HCT116 (cell line): ENCODE measurements at regions not wholly inside any gene's neighbourhood (a gene's known extent, or its start where the extent isn't known, plus 50 kb on each side); places are given as distances from the start of the nearest gene placed in this dataset.

ENCODE experiments used
- ATAC-seq: fragments of 200-7000 bp; cut with Tn5 transposase; 2 replicates; pipeline ENCODE4 v1.9.1; 2020; ENCODE audit warnings: mild to moderate bottlenecking, moderate library complexity
- BruUV-seq: library from RNA; stranded (reverse); fragments of 400-500 nt; replicated peaks from 2 replicates; lab custom pipeline; 2021; lab: Mats Ljungman, UMichigan
- CTCF ChIA-PET: fragments of 300-600 bp; sonication (Branson Sonifier 250); formaldehyde crosslinking; loops from one replicate; lab custom pipeline; 2021; ENCODE audit warnings: antibody characterized with exemption; lab: Charles Lee
- POLR2A ChIA-PET: fragments of 300-600, 350-600 bp; sonication (Branson Sonifier 250); formaldehyde crosslinking; loops from one replicate; lab custom pipeline; 2021; ENCODE audit warnings: antibody characterized with exemption; lab: Charles Lee
- RAD21 ChIA-PET, 2 experiments: fragments of 300-600 bp; sonication (Branson Sonifier 250); formaldehyde crosslinking; loops; one replicate each; lab custom pipeline; 2023; ENCODE audit warnings: low total read pairs in 2 of 2; ENCODE audit not compliant: uncharacterized antibody in 2 of 2, unreplicated experiment in 2 of 2, low non-redundant PET in 1 of 2; lab: Charles Lee
- DNase-seq: peaks from one replicate; pipeline ENCODE4 v3.0.0-alpha.2; 2010; ENCODE audit warnings: low read depth, low spot score
- H2AFZ ChIP-seq: fragments of 200-600 bp; shearing (Covaris generic), sonication (generic); 2 replicates; pipeline ENCODE4 v1.6.1; 2017; ENCODE audit warnings: low read depth, mixed run types, mixed read lengths, antibody characterized with exemption, low read length; ENCODE audit not compliant: poor library complexity, severe bottlenecking
- H3K27ac ChIP-seq: 2 replicates; pipeline ENCODE4 v1.5.1; 2012; ENCODE audit warnings: low read depth, low read length
- H3K27me3 ChIP-seq: fragments of 200-600 bp; sonication (generic); 2 replicates; pipeline ENCODE4 v1.6.1; 2016; ENCODE audit warnings: mixed run types, low read length, mixed read lengths; ENCODE audit not compliant: insufficient read depth
- H3K36me3 ChIP-seq, 2 experiments: fragments of 200-500 bp in 1 of 2; fragments of 200-600 bp in 1 of 2; sonication (Bioruptor generic) in 1 of 2; sonication (generic) in 1 of 2; 2 replicates each; pipeline versions ENCODE4 v1.5.1 to v1.6.1; 2014 to 2016; ENCODE audit warnings: low read length in 2 of 2, inconsistent platforms in 1 of 2, mixed read lengths in 1 of 2, mixed run types in 1 of 2; ENCODE audit not compliant: insufficient read depth in 2 of 2, control insufficient read depth in 1 of 2
- H3K4me1 ChIP-seq, 2 experiments: fragments of 200-600 bp in 1 of 2; sonication (generic) in 1 of 2; 2 replicates each; pipeline versions ENCODE4 v1.5.1 to v1.6.1; 2012 to 2017; ENCODE audit warnings: low read length in 2 of 2, inconsistent platforms in 1 of 2, mild to moderate bottlenecking in 1 of 2, mixed read lengths in 1 of 2, mixed run types in 1 of 2, moderate library complexity in 1 of 2; ENCODE audit not compliant: insufficient read depth in 2 of 2, control insufficient read depth in 1 of 2
- H3K4me2 ChIP-seq: fragments of 200-600 bp; sonication (generic); 2 replicates; pipeline ENCODE4 v1.6.1; 2017; ENCODE audit warnings: mixed run types, low read length, mixed read lengths
- H3K4me3 ChIP-seq, 2 experiments: fragments of 200-600 bp in 1 of 2; sonication (generic) in 1 of 2; replicated peaks in 1 of 2; 2 replicates each; pipeline ENCODE4 v1.5.1; 2011 to 2016; ENCODE audit warnings: low read length in 2 of 2, control low read depth in 1 of 2, low read depth in 1 of 2, mild to moderate bottlenecking in 1 of 2, mixed read lengths in 1 of 2, mixed run types in 1 of 2
- H3K79me2 ChIP-seq: fragments of 200-600 bp; sonication (generic); 2 replicates; pipeline ENCODE4 v1.6.1; 2017; ENCODE audit warnings: mild to moderate bottlenecking, mixed run types, low read length, moderate library complexity, mixed read lengths; ENCODE audit not compliant: insufficient read depth
- H3K9ac ChIP-seq: fragments of 200-600 bp; sonication (generic); 2 replicates; pipeline ENCODE4 v1.6.1; 2016; ENCODE audit warnings: low read length, mixed read lengths
- H3K9me2 ChIP-seq: fragments of 200-600 bp; sonication (generic), shearing (Covaris generic); 2 replicates; pipeline ENCODE4 v1.6.1; 2017; ENCODE audit warnings: mixed run types, mild to moderate bottlenecking, moderate library complexity; ENCODE audit not compliant: insufficient read depth
- H3K9me3 ChIP-seq, 2 experiments: fragments of 200-500 bp in 1 of 2; fragments of 200-600 bp in 1 of 2; sonication (Bioruptor generic) in 1 of 2; sonication (generic) in 1 of 2; 2 replicates each; pipeline ENCODE4 v1.6.1; 2014 to 2017; ENCODE audit warnings: low read length in 2 of 2, mixed read lengths in 2 of 2, inconsistent platforms in 1 of 2, low read depth in 1 of 2, mild to moderate bottlenecking in 1 of 2, mixed run types in 1 of 2, moderate library complexity in 1 of 2; ENCODE audit not compliant: control insufficient read depth in 1 of 2, insufficient read depth in 1 of 2
- H4K20me1 ChIP-seq: fragments of 200-600 bp; sonication (generic), shearing (Covaris generic); 2 replicates; pipeline ENCODE4 v1.6.1; 2017; ENCODE audit warnings: mixed run types, mild to moderate bottlenecking, moderate library complexity; ENCODE audit not compliant: insufficient read depth
- CBX3 ChIP-seq: IDR thresholded peaks from 2 replicates; pipeline ENCODE4 v1.6.1; 2012; ENCODE audit warnings: low read depth
- CEBPB ChIP-seq: IDR thresholded peaks from 2 replicates; pipeline ENCODE4 v1.6.1; 2012; ENCODE audit warnings: low read depth
- ELF1 ChIP-seq: IDR thresholded peaks from 2 replicates; pipeline ENCODE4 v1.6.1; 2012; ENCODE audit warnings: low read depth, borderline replicate concordance
- EZH2 ChIP-seq: fragments of 200-600 bp; sonication (generic); IDR thresholded peaks from 2 replicates; pipeline ENCODE4 v1.6.1; 2017; ENCODE audit warnings: antibody characterized with exemption, mixed run types
- JUND ChIP-seq: IDR thresholded peaks from 2 replicates; pipeline ENCODE4 v1.6.1; 2012
- SIN3A ChIP-seq: IDR thresholded peaks from 2 replicates; pipeline ENCODE4 v1.6.1; 2012; ENCODE audit warnings: low read depth
- TCF7L2 ChIP-seq: IDR thresholded peaks from 2 replicates; pipeline ENCODE4 v1.7.0; 2011; ENCODE audit warnings: borderline replicate concordance, inconsistent platforms; ENCODE audit not compliant: insufficient read depth, insufficient read length; ENCODE audit errors: extremely low read depth
- ZFX ChIP-seq: fragments of 450-650 bp; IDR thresholded peaks from 2 replicates; pipeline ENCODE4 v1.6.1; 2017
- intact Hi-C: fragments of 100-400 bp; cut with micrococcal nuclease; formaldehyde crosslinking; loops from 2 replicates; pipeline ENCODE4 v1.10.0; 2022
- TF ChIP-seq, protein P1 (sequence below), 3 experiments: fragments of 200-600 bp in 1 of 3; sonication (generic) in 1 of 3; IDR thresholded peaks in 2 of 3; conservative IDR thresholded peaks in 1 of 3; 2 replicates each; pipeline ENCODE4 v1.5.1; 2012 to 2017; ENCODE audit warnings: low read depth in 2 of 3, low read length in 2 of 3, antibody characterized with exemption in 1 of 3, borderline replicate concordance in 1 of 3, control low read depth in 1 of 3, mild to moderate bottlenecking in 1 of 3, mixed read lengths in 1 of 3, mixed run types in 1 of 3, moderate library complexity in 1 of 3; ENCODE audit not compliant: insufficient read depth in 1 of 3
- TF ChIP-seq, protein P2 (sequence below): IDR thresholded peaks from 2 replicates; pipeline ENCODE4 v1.6.1; 2012; ENCODE audit warnings: low read depth

DNA sequence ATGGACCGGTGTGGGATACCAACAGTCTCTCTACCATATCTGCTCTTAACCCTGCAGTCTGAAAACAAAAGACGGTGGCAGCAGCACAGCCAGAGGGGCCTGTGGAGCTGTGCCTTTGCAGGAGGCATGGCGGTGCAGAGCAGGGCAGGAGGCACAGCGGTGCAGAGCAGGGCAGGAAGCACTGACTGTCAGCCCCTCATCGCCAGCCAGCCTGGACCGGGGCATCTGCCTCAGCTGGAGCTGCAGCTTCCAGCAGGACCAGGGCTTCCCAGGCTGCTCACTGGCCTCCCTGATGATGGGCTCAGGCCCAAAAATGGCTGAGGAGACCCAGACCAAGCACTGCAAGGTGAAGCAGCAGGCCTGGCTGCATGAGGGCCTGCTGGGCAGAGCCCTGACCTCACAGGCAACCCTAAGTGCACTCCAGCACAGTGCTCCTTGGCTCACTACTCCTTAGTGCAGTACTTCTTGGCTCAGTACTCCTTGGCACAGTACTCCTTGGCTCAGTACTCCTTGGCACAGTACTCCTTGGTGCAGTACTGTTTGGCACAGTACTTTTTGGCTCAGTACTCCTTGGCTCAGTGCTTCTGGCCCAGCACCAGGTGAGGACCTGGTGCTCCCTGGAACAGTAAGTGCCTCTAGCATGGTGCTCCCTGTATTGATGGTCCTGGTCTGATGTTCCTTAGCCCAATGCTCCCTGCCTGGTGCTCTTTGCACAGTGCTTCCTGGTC, 78.0 kb downstream of the DHCR7 start:
- no peak for TF ChIP-seq EZH2
- TF ChIP-seq CBX3 = no peak
- TF ChIP-seq ZFX = no peak
- no peak for TF ChIP-seq ELF1
- TF ChIP-seq, protein P1, sequence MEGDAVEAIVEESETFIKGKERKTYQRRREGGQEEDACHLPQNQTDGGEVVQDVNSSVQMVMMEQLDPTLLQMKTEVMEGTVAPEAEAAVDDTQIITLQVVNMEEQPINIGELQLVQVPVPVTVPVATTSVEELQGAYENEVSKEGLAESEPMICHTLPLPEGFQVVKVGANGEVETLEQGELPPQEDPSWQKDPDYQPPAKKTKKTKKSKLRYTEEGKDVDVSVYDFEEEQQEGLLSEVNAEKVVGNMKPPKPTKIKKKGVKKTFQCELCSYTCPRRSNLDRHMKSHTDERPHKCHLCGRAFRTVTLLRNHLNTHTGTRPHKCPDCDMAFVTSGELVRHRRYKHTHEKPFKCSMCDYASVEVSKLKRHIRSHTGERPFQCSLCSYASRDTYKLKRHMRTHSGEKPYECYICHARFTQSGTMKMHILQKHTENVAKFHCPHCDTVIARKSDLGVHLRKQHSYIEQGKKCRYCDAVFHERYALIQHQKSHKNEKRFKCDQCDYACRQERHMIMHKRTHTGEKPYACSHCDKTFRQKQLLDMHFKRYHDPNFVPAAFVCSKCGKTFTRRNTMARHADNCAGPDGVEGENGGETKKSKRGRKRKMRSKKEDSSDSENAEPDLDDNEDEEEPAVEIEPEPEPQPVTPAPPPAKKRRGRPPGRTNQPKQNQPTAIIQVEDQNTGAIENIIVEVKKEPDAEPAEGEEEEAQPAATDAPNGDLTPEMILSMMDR (IDR thresholded peaks at IDR 0.05 in 2 of 3, conservative IDR thresholded peaks at IDR 0.05 in 1 of 3; ENCODE audit: borderline replicate concordance in 1 of 3, insufficient read depth in 1 of 3, low read depth in 2 of 3, low read length in 2 of 3) = no peak
- TF ChIP-seq CEBPB = no peak
- no peak overlapping the region for H3K4me3 ChIP-seq
- H3K79me2 ChIP-seq = no peaks in the 10 kb centered on the region
- H3K27ac ChIP-seq = no peak overlapping the region
- RAD21 ChIA-PET = no interaction called here
- no peaks in the 10 kb centered on the region for H3K9me2 ChIP-seq
- BruUV-seq = no TSS peak
- H4K20me1 ChIP-seq = no peaks in the 10 kb centered on the region
- no peaks in the 10 kb centered on the region for H3K4me1 ChIP-seq
- POLR2A ChIA-PET = no interaction called here
- CTCF ChIA-PET = no interaction called here
- no peaks in the 10 kb centered on the region for H3K9me3 ChIP-seq
- 0 out of 2 replicates have a peak, but pooled peaks cover 3% of the 10 kb centered on the region for H3K27me3 ChIP-seq
- no peaks in the 10 kb centered on the region for H3K36me3 ChIP-seq
- intact Hi-C loops = no loop called here
- no peak overlapping the region for H2AFZ ChIP-seq
- ATAC-seq (no peak), DNase-seq (no peak)
- H3K9ac ChIP-seq = no peak overlapping the region
- H3K4me2 ChIP-seq = no peak overlapping the region

DNA sequence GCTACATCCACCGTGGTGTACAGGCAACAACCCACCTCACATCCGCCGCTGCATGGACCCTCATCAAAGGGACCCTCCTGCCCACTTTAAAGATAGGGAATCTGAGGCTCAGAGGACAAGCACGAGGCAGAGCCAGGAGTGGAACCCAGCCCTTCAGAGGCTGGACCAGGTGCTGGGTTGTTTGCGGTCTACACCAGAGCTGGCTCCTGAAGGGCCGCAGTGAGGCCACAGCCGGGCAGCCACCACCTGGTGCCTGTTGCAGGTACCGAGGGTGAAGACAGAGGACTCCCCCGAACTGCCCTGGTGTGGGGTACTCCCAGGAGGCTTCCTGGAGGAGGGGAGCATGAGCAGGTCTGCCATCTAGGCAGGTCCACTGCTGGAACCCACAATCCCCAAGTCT, 78.8 kb downstream of the DHCR7 start:
- H3K79me2 ChIP-seq = no peaks in the 10 kb centered on the region
- DNase-seq (no peak), ATAC-seq (no peak)
- ChIA-PET POLR2A (no interaction called here), CTCF (no interaction called here), RAD21 (no interaction called here)
- no peaks in the 10 kb centered on the region for H3K9me2 ChIP-seq
- no peaks in the 10 kb centered on the region for H3K27me3 ChIP-seq
- no peak overlapping the region for H3K27ac ChIP-seq
- H3K4me1 ChIP-seq = no peaks in the 10 kb centered on the region
- H3K4me3 ChIP-seq = no peak overlapping the region
- H3K4me2 ChIP-seq = no peak overlapping the region
- H3K9me3 ChIP-seq = no peaks in the 10 kb centered on the region
- intact Hi-C loops = no loop called here
- H2AFZ ChIP-seq = no peak overlapping the region
- H3K9ac ChIP-seq = no peak overlapping the region
- H3K36me3 ChIP-seq = no peaks in the 10 kb centered on the region
- no TSS peak for BruUV-seq
- H4K20me1 ChIP-seq = no peaks in the 10 kb centered on the region
- TF ChIP-seq JUND = no peak
- no peak for TF ChIP-seq CBX3
- TF ChIP-seq SIN3A = no peak
- TF ChIP-seq TCF7L2 = no peak
- TF ChIP-seq, protein P2, sequence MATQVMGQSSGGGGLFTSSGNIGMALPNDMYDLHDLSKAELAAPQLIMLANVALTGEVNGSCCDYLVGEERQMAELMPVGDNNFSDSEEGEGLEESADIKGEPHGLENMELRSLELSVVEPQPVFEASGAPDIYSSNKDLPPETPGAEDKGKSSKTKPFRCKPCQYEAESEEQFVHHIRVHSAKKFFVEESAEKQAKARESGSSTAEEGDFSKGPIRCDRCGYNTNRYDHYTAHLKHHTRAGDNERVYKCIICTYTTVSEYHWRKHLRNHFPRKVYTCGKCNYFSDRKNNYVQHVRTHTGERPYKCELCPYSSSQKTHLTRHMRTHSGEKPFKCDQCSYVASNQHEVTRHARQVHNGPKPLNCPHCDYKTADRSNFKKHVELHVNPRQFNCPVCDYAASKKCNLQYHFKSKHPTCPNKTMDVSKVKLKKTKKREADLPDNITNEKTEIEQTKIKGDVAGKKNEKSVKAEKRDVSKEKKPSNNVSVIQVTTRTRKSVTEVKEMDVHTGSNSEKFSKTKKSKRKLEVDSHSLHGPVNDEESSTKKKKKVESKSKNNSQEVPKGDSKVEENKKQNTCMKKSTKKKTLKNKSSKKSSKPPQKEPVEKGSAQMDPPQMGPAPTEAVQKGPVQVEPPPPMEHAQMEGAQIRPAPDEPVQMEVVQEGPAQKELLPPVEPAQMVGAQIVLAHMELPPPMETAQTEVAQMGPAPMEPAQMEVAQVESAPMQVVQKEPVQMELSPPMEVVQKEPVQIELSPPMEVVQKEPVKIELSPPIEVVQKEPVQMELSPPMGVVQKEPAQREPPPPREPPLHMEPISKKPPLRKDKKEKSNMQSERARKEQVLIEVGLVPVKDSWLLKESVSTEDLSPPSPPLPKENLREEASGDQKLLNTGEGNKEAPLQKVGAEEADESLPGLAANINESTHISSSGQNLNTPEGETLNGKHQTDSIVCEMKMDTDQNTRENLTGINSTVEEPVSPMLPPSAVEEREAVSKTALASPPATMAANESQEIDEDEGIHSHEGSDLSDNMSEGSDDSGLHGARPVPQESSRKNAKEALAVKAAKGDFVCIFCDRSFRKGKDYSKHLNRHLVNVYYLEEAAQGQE = no peak
- TF ChIP-seq, protein P1 (IDR thresholded peaks at IDR 0.05 in 2 of 3, conservative IDR thresholded peaks at IDR 0.05 in 1 of 3; ENCODE audit: borderline replicate concordance in 1 of 3, insufficient read depth in 1 of 3, low read depth in 2 of 3, low read length in 2 of 3) = no peak
